ENCODE measurements at regions not wholly inside any gene's neighbourhood (a gene's known extent, or its start where the extent isn't known, plus 50 kb on each side); places are given as distances from the start of the nearest gene placed in this dataset.
"Not testable (repeated sequence)": the region's sequence is repeated elsewhere in the genome, so short reads cannot be mapped to it uniquely, and the experiment has no call there.

GRCh38 chr16:59864981-59865666, 1131.0 kb upstream of the GOT2 start:
- DNase-seq (ENCODE audit: low spot score): no peak

- DNase-seq (ENCODE audit: low spot score): no peak
Observed at GRCh38 chr16:59859676-59860402, 1125.7 kb upstream of the GOT2 start.

GRCh38 chr16:59854846-59855439, 1120.8 kb upstream of the GOT2 start:
- DNase-seq (ENCODE audit: low spot score): no peak

- DNase-seq (ENCODE audit: low spot score): no peak
Observed at GRCh38 chr16:59849716-59850115, 1115.6 kb upstream of the GOT2 start.

GRCh38 chr16:59848296-59848695, 1114.2 kb upstream of the GOT2 start:
- no peak for DNase-seq (ENCODE audit: low spot score)

- no peak for DNase-seq (ENCODE audit: low spot score)
Observed at GRCh38 chr16:59840169-59840568, 1106.1 kb upstream of the GOT2 start.

- no peak for DNase-seq (ENCODE audit: low spot score)
Observed at GRCh38 chr16:59826767-59827166, 1092.7 kb upstream of the GOT2 start.

GRCh38 chr16:59809488-59809887, 1075.4 kb upstream of the GOT2 start:
- DNase-seq (ENCODE audit: low spot score): not testable (repeated sequence)

- DNase-seq (ENCODE audit: low spot score): no peak
Observed at GRCh38 chr16:59783191-59783590, 1049.1 kb upstream of the GOT2 start.

- no peak for DNase-seq (ENCODE audit: low spot score)
Observed at GRCh38 chr16:59773330-59773729, 1039.2 kb upstream of the GOT2 start.

- no peak for DNase-seq (ENCODE audit: low spot score)
Observed at GRCh38 chr16:59759296-59759695, 1025.2 kb upstream of the GOT2 start.

GRCh38 chr16:59758848-59759247, 1024.7 kb upstream of the GOT2 start:
- no peak for DNase-seq (ENCODE audit: low spot score)

GRCh38 chr16:59754854-59755253, 1020.7 kb upstream of the GOT2 start:
- no peak for DNase-seq (ENCODE audit: low spot score)

GRCh38 chr16:59749662-59750336, 1015.7 kb upstream of the GOT2 start:
- no peak for DNase-seq (ENCODE audit: low spot score)

GRCh38 chr16:59748531-59748930, 1014.4 kb upstream of the GOT2 start:
- DNase-seq (ENCODE audit: low spot score): no peak

GRCh38 chr16:59743504-59743903, 1009.4 kb upstream of the GOT2 start:
- DNase-seq (ENCODE audit: low spot score): no peak

- no peak for DNase-seq (ENCODE audit: low spot score)
Observed at GRCh38 chr16:59740858-59741257, 1006.7 kb upstream of the GOT2 start.

GRCh38 chr16:59737274-59737673, 1003.2 kb upstream of the GOT2 start:
- no peak for DNase-seq (ENCODE audit: low spot score)

GRCh38 chr16:59733321-59733720, 999.2 kb upstream of the GOT2 start:
- no peak for DNase-seq (ENCODE audit: low spot score)

GRCh38 chr16:59729613-59730012, 995.5 kb upstream of the GOT2 start:
- DNase-seq (ENCODE audit: low spot score): no peak

- no peak for DNase-seq (ENCODE audit: low spot score)
Observed at GRCh38 chr16:59719121-59719520, 985.0 kb upstream of the GOT2 start.

GRCh38 chr16:59707436-59708226, 973.5 kb upstream of the GOT2 start:
- DNase-seq (ENCODE audit: low spot score): no peak

Measured in ecto neural progenitor cell (in vitro differentiated cells).